HCT116 (cell line): ENCODE measurements at regions not wholly inside any gene's neighbourhood (a gene's known extent, or its start where the extent isn't known, plus 50 kb on each side); places are given as distances from the start of the nearest gene placed in this dataset.

ENCODE experiments used
- CEBPB ChIP-seq: IDR thresholded peaks from 2 replicates; pipeline ENCODE4 v1.6.1; 2012; ENCODE audit warnings: low read depth
- CTCF ChIP-seq, 3 experiments: fragments of 200-600 bp in 1 of 3; sonication (generic) in 1 of 3; IDR thresholded peaks in 2 of 3; conservative IDR thresholded peaks in 1 of 3; 2 replicates each; pipeline ENCODE4 v1.5.1; 2012 to 2017; ENCODE audit warnings: low read depth in 2 of 3, low read length in 2 of 3, antibody characterized with exemption in 1 of 3, borderline replicate concordance in 1 of 3, control low read depth in 1 of 3, mild to moderate bottlenecking in 1 of 3, mixed read lengths in 1 of 3, mixed run types in 1 of 3, moderate library complexity in 1 of 3; ENCODE audit not compliant: insufficient read depth in 1 of 3
- EZH2 ChIP-seq: fragments of 200-600 bp; sonication (generic); IDR thresholded peaks from 2 replicates; pipeline ENCODE4 v1.6.1; 2017; ENCODE audit warnings: antibody characterized with exemption, mixed run types
- EZH2phosphoT487 ChIP-seq: fragments of 200-600 bp; IDR thresholded peaks from 2 replicates; pipeline ENCODE4 v1.6.1; 2018; ENCODE audit warnings: antibody characterized with exemption, borderline replicate concordance
- FOSL1 ChIP-seq: IDR thresholded peaks from 2 replicates; pipeline ENCODE4 v1.6.1; 2012; ENCODE audit warnings: low read depth
- JUND ChIP-seq: IDR thresholded peaks from 2 replicates; pipeline ENCODE4 v1.6.1; 2012
- MAX ChIP-seq: IDR thresholded peaks from 2 replicates; pipeline ENCODE4 v1.6.1; 2012
- POLR2A ChIP-seq: IDR thresholded peaks from 2 replicates; pipeline ENCODE4 v1.7.0; 2011; ENCODE audit warnings: borderline replicate concordance; ENCODE audit not compliant: insufficient read depth, insufficient read length; ENCODE audit errors: extremely low read depth
- POLR2AphosphoS5 ChIP-seq: IDR thresholded peaks from 2 replicates; pipeline ENCODE4 v1.6.1; 2011; ENCODE audit warnings: mild to moderate bottlenecking, low read depth, low read length, moderate library complexity
- RAD21 ChIP-seq: IDR thresholded peaks from 2 replicates; pipeline ENCODE4 v1.6.1; 2012; ENCODE audit warnings: low read depth, mild to moderate bottlenecking
- SRF ChIP-seq: IDR thresholded peaks from 2 replicates; pipeline ENCODE4 v1.6.1; 2012; ENCODE audit warnings: low read depth
- ZNF274 ChIP-seq: fragments of 200-500 bp; sonication (Bioruptor generic); IDR thresholded peaks from 2 replicates; pipeline ENCODE4 v1.6.1; 2014; ENCODE audit warnings: mild to moderate bottlenecking, low read depth, low read length, inconsistent platforms

GRCh38 chr2:82954868-82955267, 1504.2 kb downstream of the SUCLG1 start:
- no peak for TF ChIP-seq CTCF (IDR thresholded peaks at IDR 0.05 in 2 of 3, conservative IDR thresholded peaks at IDR 0.05 in 1 of 3; ENCODE audit: borderline replicate concordance in 1 of 3, insufficient read depth in 1 of 3, low read depth in 2 of 3, low read length in 2 of 3)
- TF ChIP-seq ZNF274 = no peak
- no peak for TF ChIP-seq EZH2
- no peak for TF ChIP-seq POLR2A
- no peak for TF ChIP-seq CEBPB
- no peak for TF ChIP-seq JUND
- TF ChIP-seq EZH2phosphoT487 = no peak
- TF ChIP-seq SRF = no peak
- TF ChIP-seq RAD21 = no peak
- no peak for TF ChIP-seq MAX
- no peak for TF ChIP-seq POLR2AphosphoS5
- TF ChIP-seq FOSL1 = no peak
